KOPT-K1 (cell line): ENCODE measurements at regions not wholly inside any gene's neighbourhood (a gene's known extent, or its start where the extent isn't known, plus 50 kb on each side); places are given as distances from the start of the nearest gene placed in this dataset.

ENCODE experiments used
- H3K27ac ChIP-seq: fragments of 200-600 bp; sonication (generic); 2 replicates; pipeline ENCODE4 v1.5.1; 2016; ENCODE audit warnings: antibody characterized with exemption, mild to moderate bottlenecking, low read depth, low read length; ENCODE audit not compliant: poor library complexity, severe bottlenecking
- H3K36me3 ChIP-seq: fragments of 200-600 bp; sonication (generic); 2 replicates; pipeline ENCODE4 v1.5.1; 2017; ENCODE audit warnings: antibody characterized with exemption, mild to moderate bottlenecking, low read length, moderate library complexity; ENCODE audit not compliant: insufficient read depth
- H3K9me3 ChIP-seq: fragments of 200-600 bp; sonication (generic); 2 replicates; pipeline ENCODE4 v1.5.1; 2017; ENCODE audit warnings: antibody characterized with exemption, low read length, mild to moderate bottlenecking; ENCODE audit not compliant: insufficient read depth, poor library complexity, severe bottlenecking

GRCh38 chr5:91535499-91535898 is 152.4 kb upstream of the ARRDC3 start:
- H3K9me3 ChIP-seq, result no peaks in the 10 kb centered on the region
- H3K36me3 ChIP-seq, result no peaks in the 10 kb centered on the region
- no peak overlapping the region for H3K27ac ChIP-seq

DNA sequence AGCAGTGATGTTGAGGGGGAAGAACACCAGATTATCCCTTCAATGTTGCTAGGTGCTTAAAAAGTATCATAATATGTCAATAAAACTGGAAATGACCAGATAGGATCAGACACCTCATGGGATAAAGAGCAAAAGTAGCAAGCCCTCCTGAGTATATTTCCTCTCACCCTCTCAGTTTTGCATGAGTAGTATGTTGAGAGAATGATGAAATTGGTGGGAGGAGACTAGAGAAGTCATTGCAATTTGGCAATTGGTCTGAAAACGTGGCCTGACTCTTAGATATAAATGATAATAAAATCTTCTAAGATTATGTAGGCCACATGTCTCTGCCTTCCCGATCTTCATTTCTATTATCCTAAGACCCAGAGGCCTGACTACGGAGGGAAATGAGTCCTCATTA is 151.2 kb upstream of the ARRDC3 start:
- no peak overlapping the region for H3K27ac ChIP-seq

DNA sequence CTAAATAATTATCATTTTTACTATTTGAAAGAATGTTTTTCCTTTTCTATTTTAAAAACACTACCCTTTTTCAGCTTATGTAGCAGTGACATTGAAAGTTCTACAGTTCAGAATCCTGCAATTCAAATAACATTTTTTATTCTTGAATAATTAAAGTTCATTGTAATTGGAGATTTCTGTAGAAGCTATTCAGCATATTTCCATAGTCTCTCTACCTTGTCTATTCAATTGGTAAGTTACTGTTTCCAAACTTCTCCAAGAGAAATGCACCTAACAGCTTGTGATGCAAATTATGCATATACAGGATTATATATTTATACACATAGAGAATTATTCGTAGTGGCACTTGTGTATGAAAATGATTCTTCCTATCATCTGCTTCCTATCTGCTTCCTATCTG is 149.7 kb upstream of the ARRDC3 start:
- Histone ChIP-seq H3K27ac (no peak overlapping the region), H3K9me3 (no peaks in the 10 kb centered on the region), H3K36me3 (no peaks in the 10 kb centered on the region)

More for the DNA sequence above, 151.2 kb upstream of the ARRDC3 start:
- no peaks in the 10 kb centered on the region for H3K9me3 ChIP-seq
- no peaks in the 10 kb centered on the region for H3K36me3 ChIP-seq

GRCh38 chr5:91532281-91532680 is 149.2 kb upstream of the ARRDC3 start:
- Histone ChIP-seq H3K36me3 (no peaks in the 10 kb centered on the region), H3K27ac (no peak overlapping the region), H3K9me3 (no peaks in the 10 kb centered on the region)

- Histone ChIP-seq H3K9me3 (no peaks in the 10 kb centered on the region), H3K36me3 (no peaks in the 10 kb centered on the region), H3K27ac (no peak overlapping the region)
Observed at GRCh38 chr5:91528831-91529230, 145.7 kb upstream of the ARRDC3 start.

- Histone ChIP-seq H3K9me3 (no peaks in the 10 kb centered on the region), H3K36me3 (no peaks in the 10 kb centered on the region), H3K27ac (no peak overlapping the region)
Observed at GRCh38 chr5:91521785-91522184, 138.7 kb upstream of the ARRDC3 start.

DNA sequence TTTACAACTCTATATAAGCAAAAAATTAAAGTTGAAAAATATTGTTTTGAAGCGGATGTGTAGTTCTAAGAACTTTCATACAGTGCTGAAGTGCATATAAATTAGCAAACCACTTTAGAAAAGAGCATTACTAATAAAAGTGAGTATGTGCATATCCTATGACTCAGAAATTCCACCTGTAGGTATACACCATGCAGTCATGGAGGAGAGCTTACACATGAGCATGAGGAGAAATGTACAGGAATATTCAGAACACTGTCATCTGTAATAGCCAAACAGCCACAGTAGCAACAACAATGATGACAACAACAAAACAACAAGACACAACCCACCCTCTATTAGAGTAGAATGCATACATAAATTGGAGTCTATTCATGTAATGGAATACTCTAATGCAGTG is 138.2 kb upstream of the ARRDC3 start:
- no peak overlapping the region for H3K27ac ChIP-seq
- no peaks in the 10 kb centered on the region for H3K9me3 ChIP-seq
- no peaks in the 10 kb centered on the region for H3K36me3 ChIP-seq

- Histone ChIP-seq H3K9me3 (no peaks in the 10 kb centered on the region), H3K36me3 (no peaks in the 10 kb centered on the region), H3K27ac (no peak overlapping the region)
Observed at GRCh38 chr5:91514400-91514799, 131.3 kb upstream of the ARRDC3 start.

GRCh38 chr5:91503321-91503720 is 120.2 kb upstream of the ARRDC3 start:
- Histone ChIP-seq H3K27ac (no peak overlapping the region), H3K36me3 (no peaks in the 10 kb centered on the region)

DNA sequence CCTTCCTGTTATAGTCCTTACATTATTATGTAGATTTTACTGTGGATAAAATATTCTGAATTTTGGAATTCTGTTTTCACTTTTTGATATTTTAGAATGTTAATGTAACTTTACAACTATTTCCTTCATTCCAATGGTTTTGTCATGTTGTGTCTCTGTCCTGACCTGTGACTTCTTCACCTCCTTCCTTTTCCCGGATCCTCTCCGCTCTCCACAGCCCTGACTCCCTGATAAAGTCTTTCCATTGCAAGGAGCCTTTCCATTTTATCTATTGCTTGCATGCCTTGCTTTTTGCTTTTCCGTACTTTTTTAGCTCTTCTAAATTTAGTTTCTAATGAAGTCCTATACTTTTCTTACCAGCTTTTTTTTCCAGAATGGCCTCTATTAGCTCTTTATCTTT is 117.6 kb upstream of the ARRDC3 start:
- H3K36me3 ChIP-seq, result no peaks in the 10 kb centered on the region
- H3K9me3 ChIP-seq, result no peaks in the 10 kb centered on the region
- H3K27ac ChIP-seq, result no peak overlapping the region

More at GRCh38 chr5:91503321-91503720, 120.2 kb upstream of the ARRDC3 start:
- H3K9me3 ChIP-seq, result no peaks in the 10 kb centered on the region

DNA sequence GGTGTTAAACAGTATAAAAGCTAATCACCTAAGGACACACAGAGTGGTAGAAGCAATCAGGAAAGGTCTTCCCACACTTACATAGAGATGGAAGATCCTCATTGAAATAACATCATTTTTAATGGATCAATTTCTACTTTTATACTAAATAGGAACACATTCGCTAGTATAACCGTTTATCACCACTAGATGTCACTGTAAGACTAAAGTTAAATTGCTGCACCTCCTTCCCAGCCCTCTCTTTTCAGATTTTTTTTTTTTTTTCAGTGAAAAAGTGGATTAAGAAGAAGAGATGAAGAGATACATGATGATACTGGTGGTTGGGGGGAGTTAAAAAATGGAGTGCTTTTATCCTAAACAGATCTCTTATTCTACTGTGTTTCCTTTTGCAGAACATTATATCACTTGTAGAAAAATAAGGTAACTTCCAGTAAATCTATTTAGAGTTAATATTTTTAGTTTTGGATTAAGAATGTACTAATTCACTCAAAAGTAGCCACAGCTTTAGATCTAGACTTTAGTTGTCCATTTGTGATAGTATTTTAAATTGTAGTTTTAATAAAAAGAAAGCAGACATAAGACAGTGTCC is 116.9 kb upstream of the ARRDC3 start:
- Histone ChIP-seq H3K9me3 (no peaks in the 10 kb centered on the region), H3K36me3 (no peaks in the 10 kb centered on the region), H3K27ac (no peak overlapping the region)

DNA sequence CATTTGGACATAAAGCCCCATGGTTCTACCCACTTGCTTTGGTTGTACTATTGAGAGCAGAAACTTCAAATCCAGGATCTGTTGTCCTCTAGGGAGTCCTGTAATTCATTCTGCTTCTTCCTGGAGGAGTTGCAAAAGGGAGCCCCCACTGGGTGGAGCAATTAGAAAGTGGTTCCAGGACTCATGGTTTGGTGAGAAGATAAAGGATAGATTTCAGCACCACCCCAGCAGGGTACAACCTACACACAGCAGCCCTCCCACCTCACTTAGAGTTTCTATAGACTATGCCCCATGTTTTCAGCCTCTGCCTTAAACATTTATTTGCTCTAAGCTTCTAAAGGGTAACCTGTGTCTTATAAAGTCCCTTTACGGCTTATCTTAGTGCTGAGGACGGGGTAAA is 112.6 kb upstream of the ARRDC3 start:
- Histone ChIP-seq H3K36me3 (no peaks in the 10 kb centered on the region), H3K9me3 (no peaks in the 10 kb centered on the region), H3K27ac (no peak overlapping the region)

DNA sequence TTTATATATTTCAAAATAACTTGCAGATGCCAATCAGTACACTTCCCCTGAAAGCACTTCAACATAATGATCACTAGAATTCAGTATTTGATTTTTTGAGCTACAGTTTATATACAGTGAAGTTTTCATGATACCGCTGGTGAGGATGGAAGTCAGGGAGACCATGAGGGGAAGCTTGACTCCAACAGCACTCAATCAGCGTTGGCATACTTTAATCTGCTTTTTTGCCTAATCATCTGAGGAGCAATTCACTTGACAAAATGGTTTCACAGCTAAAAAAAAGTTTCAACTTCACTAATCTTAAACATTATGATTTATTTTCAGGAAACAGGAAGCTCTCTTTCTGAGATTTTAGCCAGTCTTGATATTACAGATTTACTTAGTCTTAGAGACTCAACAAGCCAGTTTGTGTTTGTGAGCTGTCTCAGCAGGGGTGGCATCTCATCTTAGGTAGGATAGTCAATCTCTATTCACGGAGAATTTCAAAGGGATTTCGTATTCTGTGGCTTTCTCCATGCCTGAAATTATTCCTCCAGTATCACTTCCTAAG is 111.4 kb upstream of the ARRDC3 start:
- no peaks in the 10 kb centered on the region for H3K9me3 ChIP-seq
- H3K27ac ChIP-seq, result no peak overlapping the region
- no peaks in the 10 kb centered on the region for H3K36me3 ChIP-seq

DNA sequence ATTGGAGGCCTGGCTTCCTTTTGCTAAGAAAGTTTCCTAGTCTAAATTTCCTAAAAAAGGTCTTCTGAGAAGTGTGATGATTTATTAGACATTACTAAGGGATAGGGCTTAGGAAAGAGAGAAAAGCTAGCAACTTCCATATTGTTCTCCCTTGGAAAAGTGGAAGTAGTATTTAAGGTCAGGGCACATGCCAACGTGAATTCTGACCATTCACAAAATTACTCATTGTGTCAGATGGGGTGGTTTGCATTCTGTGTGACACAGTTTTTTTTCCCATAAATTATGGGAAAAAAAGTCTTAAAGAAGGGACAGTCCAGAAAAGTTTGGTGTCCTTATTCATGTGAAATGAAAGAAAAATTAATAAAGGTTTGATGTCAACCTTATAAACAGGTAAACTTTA is 110.0 kb upstream of the ARRDC3 start:
- H3K9me3 ChIP-seq, result no peaks in the 10 kb centered on the region
- no peak overlapping the region for H3K27ac ChIP-seq
- no peaks in the 10 kb centered on the region for H3K36me3 ChIP-seq

DNA sequence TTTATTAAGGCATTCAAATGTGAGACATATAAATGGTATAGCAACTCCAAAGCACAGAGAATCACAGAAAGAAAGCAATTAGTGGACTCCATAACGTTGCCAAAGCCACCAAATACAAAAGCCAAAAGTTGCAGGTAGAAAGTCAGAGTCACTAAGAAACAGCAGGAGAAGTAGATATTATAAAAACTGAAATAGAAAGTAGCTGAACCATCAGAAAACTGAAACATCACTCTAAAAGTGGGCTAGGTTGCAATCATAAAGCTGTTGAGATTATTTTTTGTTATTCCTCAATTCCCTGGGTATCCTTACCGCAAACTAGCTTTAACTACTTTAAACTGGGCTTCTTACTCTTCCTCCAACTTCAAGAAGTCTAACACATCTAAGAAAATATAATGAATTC is 108.1 kb upstream of the ARRDC3 start:
- no peaks in the 10 kb centered on the region for H3K9me3 ChIP-seq
- no peak overlapping the region for H3K27ac ChIP-seq
- no peaks in the 10 kb centered on the region for H3K36me3 ChIP-seq

DNA sequence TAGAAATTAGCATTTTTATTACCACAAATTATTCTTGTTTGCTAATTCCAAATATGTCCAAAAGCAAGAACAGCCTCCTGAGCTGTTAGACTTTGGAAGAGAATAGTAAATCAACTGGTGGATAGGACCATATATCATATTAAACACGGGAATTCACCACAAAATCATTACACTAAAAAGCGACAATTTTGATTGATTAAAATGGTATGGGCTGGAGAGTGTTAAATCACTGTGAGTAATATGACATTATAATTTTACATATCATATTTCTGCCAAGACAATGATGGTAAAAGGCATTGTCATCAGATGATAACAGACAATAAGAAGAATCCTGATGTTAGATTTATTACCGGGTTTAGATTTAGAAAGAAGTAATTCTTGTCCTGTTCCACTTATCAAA is 107.2 kb upstream of the ARRDC3 start:
- no peaks in the 10 kb centered on the region for H3K9me3 ChIP-seq
- H3K27ac ChIP-seq, result no peak overlapping the region
- no peaks in the 10 kb centered on the region for H3K36me3 ChIP-seq
